ENCODE measurements at regions not wholly inside any gene's neighbourhood (a gene's known extent, or its start where the extent isn't known, plus 50 kb on each side); places are given as distances from the start of the nearest gene placed in this dataset.

DNA sequence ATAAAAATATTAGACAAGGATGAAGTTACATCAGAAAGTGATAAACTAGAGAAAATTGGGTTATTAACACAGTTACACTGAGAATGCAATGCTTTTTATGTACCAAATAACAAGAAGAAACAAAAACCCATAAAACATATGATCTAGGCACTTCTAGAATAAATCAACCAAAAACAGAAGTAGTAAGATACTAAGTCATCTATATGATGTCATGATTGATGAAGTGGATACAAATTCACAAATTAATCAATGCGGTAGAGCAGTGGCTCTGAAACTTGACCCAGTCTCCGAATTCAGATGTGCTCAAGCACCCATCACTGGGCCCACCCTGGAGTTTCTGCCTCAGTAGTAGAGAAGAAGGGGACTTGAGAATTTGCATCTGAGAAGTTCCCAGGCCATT lies 112.1 kb upstream of the SSTR4 start:
- TF ChIP-seq, protein P1, sequence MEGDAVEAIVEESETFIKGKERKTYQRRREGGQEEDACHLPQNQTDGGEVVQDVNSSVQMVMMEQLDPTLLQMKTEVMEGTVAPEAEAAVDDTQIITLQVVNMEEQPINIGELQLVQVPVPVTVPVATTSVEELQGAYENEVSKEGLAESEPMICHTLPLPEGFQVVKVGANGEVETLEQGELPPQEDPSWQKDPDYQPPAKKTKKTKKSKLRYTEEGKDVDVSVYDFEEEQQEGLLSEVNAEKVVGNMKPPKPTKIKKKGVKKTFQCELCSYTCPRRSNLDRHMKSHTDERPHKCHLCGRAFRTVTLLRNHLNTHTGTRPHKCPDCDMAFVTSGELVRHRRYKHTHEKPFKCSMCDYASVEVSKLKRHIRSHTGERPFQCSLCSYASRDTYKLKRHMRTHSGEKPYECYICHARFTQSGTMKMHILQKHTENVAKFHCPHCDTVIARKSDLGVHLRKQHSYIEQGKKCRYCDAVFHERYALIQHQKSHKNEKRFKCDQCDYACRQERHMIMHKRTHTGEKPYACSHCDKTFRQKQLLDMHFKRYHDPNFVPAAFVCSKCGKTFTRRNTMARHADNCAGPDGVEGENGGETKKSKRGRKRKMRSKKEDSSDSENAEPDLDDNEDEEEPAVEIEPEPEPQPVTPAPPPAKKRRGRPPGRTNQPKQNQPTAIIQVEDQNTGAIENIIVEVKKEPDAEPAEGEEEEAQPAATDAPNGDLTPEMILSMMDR (IDR thresholded peaks at IDR 0.05) = no peak
- intact Hi-C loops (cut with DNase I) = no loop called here
- H3K4me3 ChIP-seq = no peak overlapping the region

DNA sequence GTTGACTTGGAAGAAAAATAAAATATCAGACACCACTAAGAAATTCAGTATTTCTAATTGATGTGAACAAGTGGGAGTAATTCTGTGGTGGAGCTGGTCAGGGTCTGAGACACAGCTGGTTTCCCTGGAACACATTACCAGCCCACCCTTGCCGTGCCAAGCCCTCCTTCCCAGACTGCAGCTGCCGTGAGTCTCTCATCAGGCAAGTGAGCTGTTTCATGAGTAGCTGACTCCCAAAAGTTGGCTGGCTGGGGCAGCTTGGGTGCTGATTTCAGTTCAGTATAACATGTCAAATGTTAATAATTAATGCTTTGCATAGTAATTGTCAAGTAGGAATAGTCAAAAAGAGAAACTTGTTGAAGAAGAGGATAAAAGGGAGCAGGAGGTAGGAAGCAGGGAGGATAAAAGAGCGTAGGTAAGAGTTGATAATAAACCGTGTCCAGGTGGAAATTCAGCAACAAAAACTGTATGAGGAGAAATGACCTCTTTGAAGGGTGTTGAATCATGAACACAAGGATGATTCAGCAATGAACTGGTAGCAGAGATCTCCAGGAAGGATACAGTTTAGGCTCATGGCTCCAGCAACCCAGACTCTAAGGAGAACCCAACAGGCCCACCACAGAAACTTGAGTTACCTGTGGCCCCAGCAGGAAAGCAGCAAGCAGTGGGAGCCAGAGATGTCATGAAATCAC lies 110.9 kb upstream of the SSTR4 start:
- Histone ChIP-seq H3K36me3 (no peaks in the 10 kb centered on the region), H3K9me3 (no peaks in the 10 kb centered on the region), H3K27ac (no peak overlapping the region), H3K4me1 (peaks cover 4% of the 10 kb centered on the region), H3K27me3 (no peaks in the 10 kb centered on the region), H3K4me3 (no peak overlapping the region)
- DNase-seq (no peak), ATAC-seq (no peak)
- TF ChIP-seq, protein P1 (IDR thresholded peaks at IDR 0.05) = no peak
- intact Hi-C loops (cut with DNase I) = no loop called here

More for the DNA sequence above, 112.1 kb upstream of the SSTR4 start:
- ATAC-seq (no peak), DNase-seq (no peak)
- Histone ChIP-seq H3K27me3 (no peaks in the 10 kb centered on the region), H3K9me3 (no peaks in the 10 kb centered on the region), H3K4me1 (peaks cover 4% of the 10 kb centered on the region), H3K36me3 (no peaks in the 10 kb centered on the region), H3K27ac (no peak overlapping the region)

DNA sequence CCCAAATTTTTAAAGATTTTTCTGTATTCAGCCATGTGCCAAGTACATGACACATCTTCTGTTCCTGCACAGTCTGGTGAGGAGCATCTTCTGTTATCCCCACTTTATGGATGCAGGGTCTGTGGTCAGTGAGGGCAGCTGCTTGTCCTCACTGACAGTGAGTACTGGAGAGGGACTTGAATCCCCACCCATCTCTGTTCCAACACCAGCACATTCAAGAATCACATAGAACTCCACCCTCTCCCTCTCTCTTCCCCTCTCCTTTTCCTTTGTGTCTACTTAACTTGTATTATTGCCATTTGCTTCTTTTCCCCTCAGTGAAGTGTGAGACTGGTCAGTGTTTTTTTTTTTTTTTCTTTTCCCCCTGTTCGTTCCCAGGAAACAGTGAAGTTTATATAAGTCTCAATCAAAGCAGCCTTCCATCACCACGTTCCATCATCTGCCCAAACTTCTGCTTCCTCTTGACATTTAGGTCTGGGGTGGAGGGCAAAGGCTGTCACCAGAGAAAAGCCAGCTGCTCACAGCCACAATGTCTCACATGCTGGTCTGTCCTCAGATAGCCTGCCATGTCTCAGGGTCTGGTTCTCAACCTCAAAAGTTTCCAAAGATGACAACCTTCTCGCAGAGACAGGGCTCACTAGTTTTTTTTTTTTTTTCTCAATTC lies 110.0 kb upstream of the SSTR4 start:
- intact Hi-C loops (cut with DNase I) = no loop called here
- TF ChIP-seq, protein P1 (IDR thresholded peaks at IDR 0.05) = no peak
- Histone ChIP-seq H3K9me3 (no peaks in the 10 kb centered on the region), H3K4me1 (peaks cover 4% of the 10 kb centered on the region), H3K4me3 (no peak overlapping the region), H3K36me3 (no peaks in the 10 kb centered on the region), H3K27ac (no peak overlapping the region), H3K27me3 (no peaks in the 10 kb centered on the region)
- ATAC-seq (peak; percentile 36), DNase-seq (no peak)

GRCh38 chr20:22925613-22925983 lies 109.5 kb upstream of the SSTR4 start:
- DNase-seq = no peak
- no peaks in the 10 kb centered on the region for H3K9me3 ChIP-seq
- H3K4me1 ChIP-seq = peaks cover 4% of the 10 kb centered on the region
- TF ChIP-seq, protein P1 (IDR thresholded peaks at IDR 0.05) = no peak
- intact Hi-C loops (cut with DNase I) = no loop called here
- no peak for ATAC-seq
- no peak overlapping the region for H3K27ac ChIP-seq
- H3K27me3 ChIP-seq = no peaks in the 10 kb centered on the region
- no peak overlapping the region for H3K4me3 ChIP-seq
- H3K36me3 ChIP-seq = no peaks in the 10 kb centered on the region

GRCh38 chr20:22927537-22927936 lies 107.6 kb upstream of the SSTR4 start:
- DNase-seq (no peak), ATAC-seq (no peak)
- Histone ChIP-seq H3K27me3 (no peaks in the 10 kb centered on the region), H3K4me1 (no peaks in the 10 kb centered on the region), H3K4me3 (no peak overlapping the region), H3K36me3 (no peaks in the 10 kb centered on the region), H3K27ac (no peak overlapping the region), H3K9me3 (no peaks in the 10 kb centered on the region)
- TF ChIP-seq, protein P1 (IDR thresholded peaks at IDR 0.05) = no peak
- intact Hi-C loops (cut with DNase I) = no loop called here
